GM11168 (cell line): ENCODE measurements at regions not wholly inside any gene's neighbourhood (a gene's known extent, or its start where the extent isn't known, plus 50 kb on each side); places are given as distances from the start of the nearest gene placed in this dataset.

ENCODE experiments used
- in situ Hi-C: fragments of 300-500 bp; cut with MboI; formaldehyde crosslinking; loops from one replicate; pipeline ENCODE4 v1.12.0; 2022; ENCODE audit warnings: low sequenced_read_pairs; ENCODE audit not compliant: unreplicated experiment

- in situ Hi-C loops = no loop called here
These were observed 176.3 kb upstream of the VEGFC start for GRCh38 chr4:176969011-176969410.

GRCh38 chr4:176970853-176971252 lies 178.1 kb upstream of the VEGFC start:
- in situ Hi-C loops = no loop called here

GRCh38 chr4:176971576-176972115 lies 178.9 kb upstream of the VEGFC start:
- in situ Hi-C loops = no loop called here

- in situ Hi-C loops = no loop called here
These were observed 186.7 kb upstream of the VEGFC start for GRCh38 chr4:176979416-176979815.

GRCh38 chr4:176981074-176981473 lies 188.4 kb upstream of the VEGFC start:
- in situ Hi-C loops = no loop called here

GRCh38 chr4:176981551-176981950 lies 188.8 kb upstream of the VEGFC start:
- in situ Hi-C loops = no loop called here

GRCh38 chr4:176988226-176988625 lies 195.5 kb upstream of the VEGFC start:
- in situ Hi-C loops = no loop called here

GRCh38 chr4:176989186-176989585 lies 196.5 kb upstream of the VEGFC start:
- in situ Hi-C loops = no loop called here

GRCh38 chr4:176999935-177000543 lies 207.3 kb upstream of the VEGFC start:
- in situ Hi-C loops = no loop called here

GRCh38 chr4:177001271-177002175 lies 208.8 kb upstream of the VEGFC start:
- in situ Hi-C loops = no loop called here

GRCh38 chr4:177005674-177006230 lies 213.0 kb upstream of the VEGFC start:
- in situ Hi-C loops = no loop called here

- in situ Hi-C loops = no loop called here
These were observed 213.6 kb upstream of the VEGFC start for GRCh38 chr4:177006331-177006730.

- in situ Hi-C loops = no loop called here
These were observed 215.5 kb upstream of the VEGFC start for GRCh38 chr4:177008071-177008835.

- in situ Hi-C loops = no loop called here
These were observed 216.2 kb upstream of the VEGFC start for GRCh38 chr4:177008836-177009501.

- in situ Hi-C loops = no loop called here
These were observed 217.7 kb upstream of the VEGFC start for GRCh38 chr4:177010418-177010817.

GRCh38 chr4:177012918-177013545 lies 220.3 kb upstream of the VEGFC start:
- in situ Hi-C loops = no loop called here

- in situ Hi-C loops = no loop called here
These were observed 223.9 kb upstream of the VEGFC start for GRCh38 chr4:177016541-177017141.

GRCh38 chr4:177023951-177024350 lies 231.2 kb upstream of the VEGFC start:
- in situ Hi-C loops = no loop called here

GRCh38 chr4:177032341-177032740 lies 239.6 kb upstream of the VEGFC start:
- in situ Hi-C loops = no loop called here
